ENCODE measurements at regions not wholly inside any gene's neighbourhood (a gene's known extent, or its start where the extent isn't known, plus 50 kb on each side); places are given as distances from the start of the nearest gene placed in this dataset.

DNA sequence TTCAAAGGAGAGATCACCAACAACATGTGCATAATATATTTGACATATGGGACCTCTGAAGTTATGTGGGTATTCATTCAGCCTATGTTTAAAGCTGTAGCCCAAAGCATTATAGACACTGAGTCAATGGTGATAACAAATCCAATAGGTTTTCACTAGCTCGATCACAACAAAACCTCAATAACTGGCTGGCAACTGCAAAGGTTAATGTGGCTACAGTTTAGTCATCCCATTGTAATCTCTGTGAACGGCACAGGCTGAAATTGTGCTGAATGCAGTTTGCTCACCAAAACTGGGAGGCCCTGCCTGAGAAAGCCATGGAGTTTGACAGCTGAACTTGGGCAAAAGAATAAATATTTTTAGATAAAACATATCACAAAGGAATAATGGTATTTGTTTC lies 152.4 kb upstream of the ADO start:
- no peaks in the 10 kb centered on the region for H4K20me1 ChIP-seq (ENCODE audit: control insufficient read depth, extremely low read depth, insufficient read depth, low read length)
- FAIRE-seq (no peak), DNase-seq (ENCODE audit: low read depth, low spot score) (no peak)
- no peak overlapping the region for H2AFZ ChIP-seq (ENCODE audit: control insufficient read depth, low read length)
- dilution Hi-C loops (cut with MboI; ENCODE audit: extremely low pct_ligation_motif_present, low sequenced_read_pairs), result no loop called here
- no peaks in the 10 kb centered on the region for H3K9me1 ChIP-seq (ENCODE audit: control insufficient read depth, extremely low read depth, insufficient read depth, low read length)
- H3K4me1 ChIP-seq (ENCODE audit: control insufficient read depth, extremely low read depth, insufficient read depth, low read length), result no peaks in the 10 kb centered on the region
- H3K79me2 ChIP-seq (ENCODE audit: control insufficient read depth, insufficient read depth, low read length), result no peaks in the 10 kb centered on the region
- H3K4me2 ChIP-seq (ENCODE audit: control insufficient read depth, extremely low read depth, insufficient read depth, low read depth, low read length), result no peak overlapping the region
- H3K4me3 ChIP-seq (ENCODE audit: control insufficient read depth in 2 of 3, extremely low read depth in 1 of 3, insufficient read depth in 2 of 3, low read depth in 1 of 3, low read length in 3 of 3), result no peak overlapping the region
- H3K9me3 ChIP-seq (ENCODE audit: control insufficient read depth, low read depth, low read length), result no peaks in the 10 kb centered on the region
- H3K9ac ChIP-seq (ENCODE audit: control insufficient read depth, extremely low read depth, insufficient read depth, low read length), result no peak overlapping the region
- TF ChIP-seq EZH2 (IDR thresholded peaks at IDR 0.05; ENCODE audit: low read length) (no peak), CTCF (optimal IDR thresholded peaks at IDR 0.05 in 1 of 3, IDR thresholded peaks at IDR 0.05 in 1 of 3, conservative IDR thresholded peaks at IDR 0.05 in 1 of 3; ENCODE audit: extremely low read depth in 1 of 3, insufficient read depth in 2 of 3, low read length in 3 of 3) (no peak)
- H3K36me3 ChIP-seq (ENCODE audit: control insufficient read depth in 2 of 2, extremely low read depth in 1 of 2, insufficient read depth in 2 of 2, low read length in 2 of 2), result no peaks in the 10 kb centered on the region
- H3K27ac ChIP-seq (ENCODE audit: control insufficient read depth, insufficient read depth, low read length), result no peak overlapping the region
- H3K27me3 ChIP-seq (ENCODE audit: control insufficient read depth, extremely low read depth, insufficient read depth, low read length), result no peaks in the 10 kb centered on the region

- Histone ChIP-seq H3K27me3 (ENCODE audit: control insufficient read depth, extremely low read depth, insufficient read depth, low read length) (no peaks in the 10 kb centered on the region), H3K9ac (ENCODE audit: control insufficient read depth, extremely low read depth, insufficient read depth, low read length) (no peak overlapping the region), H3K27ac (ENCODE audit: control insufficient read depth, insufficient read depth, low read length) (no peak overlapping the region), H3K4me2 (ENCODE audit: control insufficient read depth, extremely low read depth, insufficient read depth, low read depth, low read length) (no peak overlapping the region), H3K4me1 (ENCODE audit: control insufficient read depth, extremely low read depth, insufficient read depth, low read length) (no peaks in the 10 kb centered on the region), H3K36me3 (ENCODE audit: control insufficient read depth in 2 of 2, extremely low read depth in 1 of 2, insufficient read depth in 2 of 2, low read length in 2 of 2) (no peaks in the 10 kb centered on the region), H3K9me1 (ENCODE audit: control insufficient read depth, extremely low read depth, insufficient read depth, low read length) (no peaks in the 10 kb centered on the region), H3K4me3 (ENCODE audit: control insufficient read depth in 2 of 3, extremely low read depth in 1 of 3, insufficient read depth in 2 of 3, low read depth in 1 of 3, low read length in 3 of 3) (no peak overlapping the region), H4K20me1 (ENCODE audit: control insufficient read depth, extremely low read depth, insufficient read depth, low read length) (no peaks in the 10 kb centered on the region), H3K79me2 (ENCODE audit: control insufficient read depth, insufficient read depth, low read length) (no peaks in the 10 kb centered on the region), H2AFZ (ENCODE audit: control insufficient read depth, low read length) (no peak overlapping the region), H3K9me3 (ENCODE audit: control insufficient read depth, low read depth, low read length) (no peaks in the 10 kb centered on the region)
- TF ChIP-seq CTCF (optimal IDR thresholded peaks at IDR 0.05 in 1 of 3, IDR thresholded peaks at IDR 0.05 in 1 of 3, conservative IDR thresholded peaks at IDR 0.05 in 1 of 3; ENCODE audit: extremely low read depth in 1 of 3, insufficient read depth in 2 of 3, low read length in 3 of 3) (no peak), EZH2 (IDR thresholded peaks at IDR 0.05; ENCODE audit: low read length) (no peak)
- dilution Hi-C loops (cut with MboI; ENCODE audit: extremely low pct_ligation_motif_present, low sequenced_read_pairs), result no loop called here
- DNase-seq (ENCODE audit: low read depth, low spot score), result no peak
- FAIRE-seq, result no peak
Observed at GRCh38 chr10:62652564-62652963, 152.0 kb upstream of the ADO start.
